Endothelial cell (in vitro differentiated cells): ENCODE measurements at regions not wholly inside any gene's neighbourhood (a gene's known extent, or its start where the extent isn't known, plus 50 kb on each side); places are given as distances from the start of the nearest gene placed in this dataset.

Experiments used
- DNase-seq: peaks from one replicate; pipeline ENCODE4 v3.0.0; 2021; ENCODE audit warnings: low spot score
- H3K27ac Mint-ChIP-seq: one replicate; pipeline ENCODE4 v1.8.0; 2021; ENCODE audit warnings: mixed read lengths, inconsistent platforms; ENCODE audit not compliant: unreplicated experiment
- H3K27me3 Mint-ChIP-seq: one replicate; pipeline ENCODE4 v1.8.0; 2021; ENCODE audit warnings: mild to moderate bottlenecking, moderate library complexity, mixed read lengths, inconsistent platforms; ENCODE audit not compliant: unreplicated experiment
- H3K36me3 Mint-ChIP-seq: one replicate; pipeline ENCODE4 v1.8.0; 2021; ENCODE audit warnings: mild to moderate bottlenecking, low read depth, mixed read lengths, inconsistent platforms; ENCODE audit not compliant: unreplicated experiment
- H3K4me1 Mint-ChIP-seq: one replicate; pipeline ENCODE4 v1.8.0; 2021; ENCODE audit warnings: mild to moderate bottlenecking, mixed read lengths, inconsistent platforms; ENCODE audit not compliant: unreplicated experiment
- H3K4me3 Mint-ChIP-seq: one replicate; pipeline ENCODE4 v1.8.0; 2021; ENCODE audit warnings: mild to moderate bottlenecking, mixed read lengths, inconsistent platforms; ENCODE audit not compliant: unreplicated experiment
- H3K9me3 Mint-ChIP-seq: one replicate; pipeline ENCODE4 v1.8.0; 2021; ENCODE audit warnings: mixed read lengths, inconsistent platforms; ENCODE audit not compliant: unreplicated experiment
- TF ChIP-seq, protein P1 (sequence below): fragments of 200-600 bp; sonication (generic); IDR thresholded peaks from one replicate; pipeline ENCODE4 v1.5.0; 2021; ENCODE audit warnings: antibody characterized with exemption; ENCODE audit not compliant: unreplicated experiment

DNA sequence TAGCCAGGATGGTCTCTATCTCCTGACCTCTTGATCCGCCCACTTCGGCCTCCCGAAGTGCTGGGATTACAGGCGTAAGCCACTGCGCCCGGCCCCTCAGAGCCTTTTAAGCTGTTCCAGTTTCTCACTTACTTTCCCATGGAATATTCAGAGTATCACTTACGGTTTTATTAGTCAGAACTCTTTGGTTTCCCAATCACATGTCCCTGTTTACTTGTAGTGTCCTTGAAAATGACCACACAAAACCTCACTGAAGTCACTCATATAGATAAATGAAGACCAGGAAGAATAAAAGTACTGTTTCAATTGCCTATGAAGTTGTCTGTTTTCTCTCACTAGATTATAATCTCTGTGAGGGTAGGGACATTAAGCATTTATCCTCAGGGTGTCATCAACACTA is 217.2 kb upstream of the HCCS start:
- H3K4me1 Mint-ChIP-seq, result no peaks in the 10 kb centered on the region
- TF ChIP-seq, protein P1, sequence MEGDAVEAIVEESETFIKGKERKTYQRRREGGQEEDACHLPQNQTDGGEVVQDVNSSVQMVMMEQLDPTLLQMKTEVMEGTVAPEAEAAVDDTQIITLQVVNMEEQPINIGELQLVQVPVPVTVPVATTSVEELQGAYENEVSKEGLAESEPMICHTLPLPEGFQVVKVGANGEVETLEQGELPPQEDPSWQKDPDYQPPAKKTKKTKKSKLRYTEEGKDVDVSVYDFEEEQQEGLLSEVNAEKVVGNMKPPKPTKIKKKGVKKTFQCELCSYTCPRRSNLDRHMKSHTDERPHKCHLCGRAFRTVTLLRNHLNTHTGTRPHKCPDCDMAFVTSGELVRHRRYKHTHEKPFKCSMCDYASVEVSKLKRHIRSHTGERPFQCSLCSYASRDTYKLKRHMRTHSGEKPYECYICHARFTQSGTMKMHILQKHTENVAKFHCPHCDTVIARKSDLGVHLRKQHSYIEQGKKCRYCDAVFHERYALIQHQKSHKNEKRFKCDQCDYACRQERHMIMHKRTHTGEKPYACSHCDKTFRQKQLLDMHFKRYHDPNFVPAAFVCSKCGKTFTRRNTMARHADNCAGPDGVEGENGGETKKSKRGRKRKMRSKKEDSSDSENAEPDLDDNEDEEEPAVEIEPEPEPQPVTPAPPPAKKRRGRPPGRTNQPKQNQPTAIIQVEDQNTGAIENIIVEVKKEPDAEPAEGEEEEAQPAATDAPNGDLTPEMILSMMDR, result no peak
- no peak overlapping the region for H3K27ac Mint-ChIP-seq
- no peaks in the 10 kb centered on the region for H3K9me3 Mint-ChIP-seq
- no peak for DNase-seq
- no peaks in the 10 kb centered on the region for H3K27me3 Mint-ChIP-seq
- no peaks in the 10 kb centered on the region for H3K36me3 Mint-ChIP-seq
- no peak overlapping the region for H3K4me3 Mint-ChIP-seq

DNA sequence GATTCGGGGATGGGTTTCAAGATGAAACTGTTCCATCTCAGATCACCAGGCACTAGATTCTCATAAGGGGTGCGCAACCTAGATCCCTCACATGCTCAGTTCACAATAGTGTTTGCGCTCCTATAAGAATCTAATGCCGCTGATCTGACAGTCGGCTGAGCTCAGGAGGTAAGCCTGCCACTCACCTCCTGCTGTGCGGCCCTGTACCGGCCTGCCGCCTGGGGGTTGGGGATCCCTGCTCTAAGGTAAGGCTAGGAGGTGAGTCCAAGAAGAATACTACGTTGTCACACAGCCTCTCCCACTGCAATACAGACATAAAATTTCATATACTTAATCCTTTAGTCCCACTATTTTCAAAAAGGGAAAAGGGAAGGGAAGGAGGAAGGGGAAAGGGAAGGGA is 213.4 kb upstream of the HCCS start:
- Mint-ChIP-seq H3K27ac (no peak overlapping the region), H3K4me1 (no peaks in the 10 kb centered on the region), H3K27me3 (no peaks in the 10 kb centered on the region), H3K4me3 (no peak overlapping the region), H3K36me3 (no peaks in the 10 kb centered on the region), H3K9me3 (no peaks in the 10 kb centered on the region)
- TF ChIP-seq, protein P1, result no peak
- no peak for DNase-seq

DNA sequence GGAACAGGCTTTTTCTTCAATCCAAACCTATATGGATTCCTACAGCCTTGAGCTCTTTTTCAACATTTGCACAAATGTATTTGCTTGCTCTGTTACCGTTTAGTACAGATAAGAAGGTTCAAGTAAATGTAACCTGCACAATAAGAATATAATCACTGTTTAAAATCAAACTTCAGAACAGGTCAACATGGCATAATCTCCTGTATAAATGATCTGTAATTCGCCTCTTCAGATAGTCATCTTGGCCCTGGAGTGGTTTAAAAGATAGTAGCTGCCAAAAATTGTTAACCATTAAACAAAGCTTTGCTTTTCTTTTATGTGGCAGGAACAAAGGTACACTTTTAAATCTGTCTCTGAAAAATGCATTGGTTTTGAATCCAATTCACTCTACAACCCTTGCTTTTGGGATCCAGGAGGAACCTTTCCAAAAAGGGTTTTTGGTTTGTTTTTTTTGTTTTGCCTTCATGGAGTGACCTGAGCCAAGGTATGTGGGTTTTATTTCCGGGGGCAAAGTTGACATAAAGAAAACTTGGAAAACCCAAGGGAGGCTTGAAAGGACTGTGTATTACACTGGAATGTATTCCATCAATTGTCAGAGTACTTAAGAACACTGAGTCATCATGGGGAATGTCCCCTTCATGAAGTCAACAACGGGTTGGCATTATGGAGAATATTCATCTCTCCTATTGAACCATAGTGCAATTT is 210.4 kb upstream of the HCCS start:
- H3K4me3 Mint-ChIP-seq, result no peak overlapping the region
- H3K36me3 Mint-ChIP-seq, result no peaks in the 10 kb centered on the region
- DNase-seq, result no peak
- H3K27ac Mint-ChIP-seq, result no peak overlapping the region
- H3K9me3 Mint-ChIP-seq, result no peaks in the 10 kb centered on the region
- no peaks in the 10 kb centered on the region for H3K4me1 Mint-ChIP-seq
- TF ChIP-seq, protein P1, result no peak
- no peaks in the 10 kb centered on the region for H3K27me3 Mint-ChIP-seq

DNA sequence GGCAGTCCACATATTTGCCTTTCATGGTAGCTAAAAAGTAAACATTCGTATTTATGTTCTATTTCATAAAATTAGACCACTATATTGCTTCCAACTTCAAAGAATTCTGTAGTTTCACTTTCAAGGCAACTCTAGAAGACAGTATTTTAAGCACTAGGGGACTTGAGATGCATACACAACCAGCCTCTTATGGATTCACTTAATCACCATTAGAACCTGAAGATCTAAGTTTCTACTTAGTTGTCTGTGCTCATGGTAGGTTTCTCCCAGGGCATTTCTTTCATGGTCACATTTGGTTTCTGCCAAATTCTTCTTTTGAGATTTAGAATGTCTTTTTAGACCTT is 209.9 kb upstream of the HCCS start:
- no peaks in the 10 kb centered on the region for H3K9me3 Mint-ChIP-seq
- TF ChIP-seq, protein P1, result no peak
- no peak overlapping the region for H3K4me3 Mint-ChIP-seq
- no peaks in the 10 kb centered on the region for H3K27me3 Mint-ChIP-seq
- DNase-seq, result no peak
- no peaks in the 10 kb centered on the region for H3K4me1 Mint-ChIP-seq
- H3K27ac Mint-ChIP-seq, result no peak overlapping the region
- H3K36me3 Mint-ChIP-seq, result no peaks in the 10 kb centered on the region

DNA sequence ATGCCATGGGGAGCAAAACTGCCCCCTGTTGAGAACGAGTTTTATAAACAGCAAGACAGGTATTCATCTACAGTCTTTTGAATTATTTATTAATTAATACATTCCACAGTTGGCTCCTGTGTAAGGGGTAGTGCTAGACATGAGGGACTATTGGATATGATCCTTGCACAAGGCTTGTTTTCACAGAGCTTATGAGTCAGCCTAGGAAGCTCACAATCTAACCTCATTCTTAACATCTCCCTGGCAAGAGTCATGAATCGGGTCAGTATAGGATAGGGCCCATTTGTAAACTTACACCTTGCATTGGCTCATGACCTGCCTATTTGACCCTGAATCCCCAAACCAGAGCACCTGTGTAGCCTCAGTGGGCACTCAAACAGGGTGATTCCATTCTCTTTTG is 209.1 kb upstream of the HCCS start:
- no peak for DNase-seq
- Mint-ChIP-seq H3K27me3 (no peaks in the 10 kb centered on the region), H3K36me3 (no peaks in the 10 kb centered on the region), H3K27ac (no peak overlapping the region), H3K4me3 (no peak overlapping the region), H3K9me3 (no peaks in the 10 kb centered on the region), H3K4me1 (no peaks in the 10 kb centered on the region)
- TF ChIP-seq, protein P1, result no peak
